ENCODE measurements at regions not wholly inside any gene's neighbourhood (a gene's known extent, or its start where the extent isn't known, plus 50 kb on each side); places are given as distances from the start of the nearest gene placed in this dataset. TPM values are rescaled to one million over a fixed set of nuclear protein-coding genes. Genes with fewer than 3 reads are reported as not detected.
"Not testable (repeated sequence)": the region's sequence is repeated elsewhere in the genome, so short reads cannot be mapped to it uniquely, and the experiment has no call there.

GRCh38 chr10:45241865-45242520 is 73.4 kb downstream of the OR13A1 start:
- no peak for TF ChIP-seq CTCF (conservative IDR thresholded peaks at IDR 0.05)
- no peaks in the 10 kb centered on the region for H3K36me3 Mint-ChIP-seq (ENCODE audit: low read depth)

GRCh38 chr10:45243261-45243660 is 72.1 kb downstream of the OR13A1 start:
- no peaks in the 10 kb centered on the region for H3K36me3 Mint-ChIP-seq (ENCODE audit: low read depth)
- DNase-seq (ENCODE audit: low read depth, low spot score), result no peak
- H3K4me3 Mint-ChIP-seq, result no peak overlapping the region

More at GRCh38 chr10:45241865-45242520, 73.4 kb downstream of the OR13A1 start:
- no peak for DNase-seq (ENCODE audit: low read depth, low spot score)
- Mint-ChIP-seq H3K4me1 (peaks cover 4% of the 10 kb centered on the region), H3K27ac (ENCODE audit: unreplicated experiment) (no peak overlapping the region), H3K9me3 (no peaks in the 10 kb centered on the region), H3K27me3 (ENCODE audit: low read depth) (peaks cover 2% of the 10 kb centered on the region), H3K4me3 (no peak overlapping the region)

GRCh38 chr10:45246522-45246921 is 68.9 kb downstream of the OR13A1 start:
- H3K4me1 Mint-ChIP-seq, result peaks cover 15% of the 10 kb centered on the region
- no peak for TF ChIP-seq CTCF (conservative IDR thresholded peaks at IDR 0.05)
- H3K36me3 Mint-ChIP-seq (ENCODE audit: low read depth), result no peaks in the 10 kb centered on the region

More at GRCh38 chr10:45243261-45243660, 72.1 kb downstream of the OR13A1 start:
- peaks cover 4% of the 10 kb centered on the region for H3K4me1 Mint-ChIP-seq
- no peak for TF ChIP-seq CTCF (conservative IDR thresholded peaks at IDR 0.05)
- no peak overlapping the region for H3K27ac Mint-ChIP-seq (ENCODE audit: unreplicated experiment)
- peaks cover 2% of the 10 kb centered on the region for H3K27me3 Mint-ChIP-seq (ENCODE audit: low read depth)
- no peaks in the 10 kb centered on the region for H3K9me3 Mint-ChIP-seq

GRCh38 chr10:45249978-45250693 is 65.3 kb downstream of the OR13A1 start:
- H3K36me3 Mint-ChIP-seq (ENCODE audit: low read depth), result no peaks in the 10 kb centered on the region
- H3K27me3 Mint-ChIP-seq (ENCODE audit: low read depth), result peaks cover 5% of the 10 kb centered on the region
- H3K4me3 Mint-ChIP-seq, result peak overlapping the region; percentile 88
- peaks cover 10% of the 10 kb centered on the region for H3K4me1 Mint-ChIP-seq
- H3K27ac Mint-ChIP-seq (ENCODE audit: unreplicated experiment), result peak overlapping the region; percentile 98
- TF ChIP-seq CTCF (conservative IDR thresholded peaks at IDR 0.05), result peak; percentile 85
- peaks cover 3% of the 10 kb centered on the region for H3K9me3 Mint-ChIP-seq
- DNase-seq (ENCODE audit: low read depth, low spot score), result peak; percentile 58

More at GRCh38 chr10:45246522-45246921, 68.9 kb downstream of the OR13A1 start:
- H3K27me3 Mint-ChIP-seq (ENCODE audit: low read depth), result peaks cover 2% of the 10 kb centered on the region
- H3K4me3 Mint-ChIP-seq, result no peak overlapping the region
- H3K9me3 Mint-ChIP-seq, result peaks cover 3% of the 10 kb centered on the region
- no peak overlapping the region for H3K27ac Mint-ChIP-seq (ENCODE audit: unreplicated experiment)
- DNase-seq (ENCODE audit: low read depth, low spot score), result no peak

GRCh38 chr10:45250694-45251075 is 64.7 kb downstream of the OR13A1 start:
- DNase-seq (ENCODE audit: low read depth, low spot score); H3K36me3 Mint-ChIP-seq (ENCODE audit: low read depth); H3K9me3 Mint-ChIP-seq; H3K27ac Mint-ChIP-seq (ENCODE audit: unreplicated experiment); H3K27me3 Mint-ChIP-seq (ENCODE audit: low read depth): not testable (repeated sequence)
- H3K4me3 Mint-ChIP-seq, result peak overlapping the region; percentile 88
- peaks cover 10% of the 10 kb centered on the region for H3K4me1 Mint-ChIP-seq

Small RNA genes lying in the stretch of these regions (microRNA-seq; reads per million reads assigned to microRNA genes)
- gene MIR3156-1, result not detected
